Psoas muscle (tissue), 7 donors: ENCODE measurements at regions not wholly inside any gene's neighbourhood (a gene's known extent, or its start where the extent isn't known, plus 50 kb on each side); places are given as distances from the start of the nearest gene placed in this dataset.
"Not testable (repeated sequence)": the region's sequence is repeated elsewhere in the genome, so short reads cannot be mapped to it uniquely, and the experiment has no call there.

Experiments used
- ATAC-seq, 4 donors: fragments of 200-7000 bp; cut with Tn5 transposase; one replicate each; pipeline ENCODE4 v1.9.1; 2020; ENCODE audit warnings: moderate library complexity in 3 of 4, mild to moderate bottlenecking in 2 of 4
- DNase-seq, 2 donors: peaks; one replicate each; pipeline ENCODE4 v3.0.0-alpha.2; 2020
- H3K27ac ChIP-seq: fragments of 200-600 bp; one replicate; pipeline ENCODE4 v1.8.0; 2022
- H3K27me3 ChIP-seq, 3 donors: fragments of 200-600 bp in 1 of 3; one replicate each; pipeline versions ENCODE4 v1.6.1 to v1.8.0; 2013 to 2022; ENCODE audit warnings: low read length in 2 of 3, mild to moderate bottlenecking in 2 of 3, moderate library complexity in 1 of 3; ENCODE audit not compliant: insufficient read depth in 3 of 3
- H3K36me3 ChIP-seq, 2 donors: fragments of 200-600 bp in 1 of 2; one replicate each; pipeline versions ENCODE4 v1.6.1 to v1.8.0; 2013 to 2022; ENCODE audit warnings: low read depth in 1 of 2, mild to moderate bottlenecking in 1 of 2, moderate library complexity in 1 of 2; ENCODE audit not compliant: insufficient read depth in 1 of 2
- H3K4me1 ChIP-seq: fragments of 200-600 bp; one replicate; pipeline ENCODE4 v1.8.0; 2022
- H3K4me3 ChIP-seq: fragments of 200-600 bp; one replicate; pipeline ENCODE4 v1.8.0; 2022; ENCODE audit warnings: mild to moderate bottlenecking
- H3K9me3 ChIP-seq: fragments of 200-600 bp; one replicate; pipeline ENCODE4 v1.8.0; 2022
- WGBS, 3 donors: extraction: QIAGEN DNeasy Blood & Tissue Kit; methylation state at CpG; one replicate each; pipeline versions ENCODE4 v1.1.6 to v1.1.7; 2013; 5-methylcytosine and 5-hydroxymethylcytosine counted together
- intact Hi-C, 2 donors: fragments of 100-400 bp; cut with DNase I; formaldehyde crosslinking; loops; one replicate each; pipeline versions ENCODE4 v1.11.0 to v1.14.2; 2022
- TF ChIP-seq, protein P1 (sequence below): fragments of 200-600 bp; IDR thresholded peaks from one replicate; pipeline ENCODE4 v1.8.0; 2022; ENCODE audit warnings: antibody characterized with exemption
- donor health status: healthy with polysubstance abuse.
- donor health status: DM: no; HTN: no; CAD: no; lungs with moderate emphysema.
- donor health status: Bipolar disorder and iron deficiency.
- donor health status: healthy.
- donor health status: DM: yes; HTN: yes; CAD: no.
- donor health status: DM: no; HTN: no; CAD: no.
- donor health status: DM: yes; HTN: yes; CAD: no.

DNA sequence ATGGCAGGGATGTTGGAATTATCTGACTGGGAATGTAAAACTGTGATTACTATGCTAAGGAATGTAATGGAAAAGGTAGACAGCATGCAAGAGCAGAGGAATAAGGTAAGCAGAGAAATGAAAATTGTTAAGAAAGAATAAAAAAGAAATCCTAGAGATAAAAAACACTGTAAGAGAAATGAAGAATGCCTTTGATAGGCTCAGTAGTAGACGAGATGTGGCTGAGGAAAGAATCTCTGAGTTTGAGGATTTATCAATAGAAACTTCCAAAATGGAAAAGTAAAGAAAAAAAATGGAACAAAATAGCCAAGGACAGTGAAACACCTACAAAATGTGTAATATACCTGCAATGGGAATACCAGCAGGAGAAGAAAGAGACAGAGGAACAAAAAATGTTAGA, 468.5 kb upstream of the PIK3R1 start:
- peaks cover 6% of the 10 kb centered on the region for H3K9me3 ChIP-seq
- H3K4me3 ChIP-seq: no peak overlapping the region
- intact Hi-C loops: no loop called here
- no peaks in the 10 kb centered on the region for H3K4me1 ChIP-seq
- TF ChIP-seq, protein P1, sequence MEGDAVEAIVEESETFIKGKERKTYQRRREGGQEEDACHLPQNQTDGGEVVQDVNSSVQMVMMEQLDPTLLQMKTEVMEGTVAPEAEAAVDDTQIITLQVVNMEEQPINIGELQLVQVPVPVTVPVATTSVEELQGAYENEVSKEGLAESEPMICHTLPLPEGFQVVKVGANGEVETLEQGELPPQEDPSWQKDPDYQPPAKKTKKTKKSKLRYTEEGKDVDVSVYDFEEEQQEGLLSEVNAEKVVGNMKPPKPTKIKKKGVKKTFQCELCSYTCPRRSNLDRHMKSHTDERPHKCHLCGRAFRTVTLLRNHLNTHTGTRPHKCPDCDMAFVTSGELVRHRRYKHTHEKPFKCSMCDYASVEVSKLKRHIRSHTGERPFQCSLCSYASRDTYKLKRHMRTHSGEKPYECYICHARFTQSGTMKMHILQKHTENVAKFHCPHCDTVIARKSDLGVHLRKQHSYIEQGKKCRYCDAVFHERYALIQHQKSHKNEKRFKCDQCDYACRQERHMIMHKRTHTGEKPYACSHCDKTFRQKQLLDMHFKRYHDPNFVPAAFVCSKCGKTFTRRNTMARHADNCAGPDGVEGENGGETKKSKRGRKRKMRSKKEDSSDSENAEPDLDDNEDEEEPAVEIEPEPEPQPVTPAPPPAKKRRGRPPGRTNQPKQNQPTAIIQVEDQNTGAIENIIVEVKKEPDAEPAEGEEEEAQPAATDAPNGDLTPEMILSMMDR: no peak
- DNase-seq: no peak
- ATAC-seq: no peak
- H3K27ac ChIP-seq: no peak overlapping the region
- H3K27me3 ChIP-seq: no peaks in the 10 kb centered on the region
- 89 to 97% (median 90%) methylated on average over 1 of the region's 1 CpG for WGBS, 3 donors
- H3K36me3 ChIP-seq: no peaks in the 10 kb centered on the region

DNA sequence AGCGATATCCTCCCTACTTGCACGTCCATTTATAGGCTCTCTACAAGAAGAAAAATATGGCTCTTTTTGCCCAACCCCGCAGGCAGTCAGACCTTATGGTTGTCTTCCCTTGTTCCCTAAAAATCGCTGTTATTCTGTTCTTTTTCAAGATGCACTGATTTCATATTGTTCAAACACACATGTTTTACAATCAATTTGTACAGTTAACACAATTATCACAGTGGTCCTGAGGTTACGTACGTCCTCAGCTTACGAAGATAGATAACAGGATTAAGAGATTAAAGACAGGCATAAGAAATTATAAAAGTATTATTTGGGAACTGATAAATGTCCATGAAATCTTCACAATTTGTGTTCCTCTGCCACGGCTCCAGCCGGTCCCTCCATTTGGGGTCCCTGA, 468.9 kb upstream of the PIK3R1 start:
- H3K4me1 ChIP-seq, H3K4me3 ChIP-seq, H3K27me3 ChIP-seq, ATAC-seq, intact Hi-C loops, H3K9me3 ChIP-seq, H3K36me3 ChIP-seq, H3K27ac ChIP-seq, DNase-seq: not testable (repeated sequence)
- WGBS, 3 donors: 93 to 95% (median 94%) methylated on average over 9 of the region's 9 CpGs

DNA sequence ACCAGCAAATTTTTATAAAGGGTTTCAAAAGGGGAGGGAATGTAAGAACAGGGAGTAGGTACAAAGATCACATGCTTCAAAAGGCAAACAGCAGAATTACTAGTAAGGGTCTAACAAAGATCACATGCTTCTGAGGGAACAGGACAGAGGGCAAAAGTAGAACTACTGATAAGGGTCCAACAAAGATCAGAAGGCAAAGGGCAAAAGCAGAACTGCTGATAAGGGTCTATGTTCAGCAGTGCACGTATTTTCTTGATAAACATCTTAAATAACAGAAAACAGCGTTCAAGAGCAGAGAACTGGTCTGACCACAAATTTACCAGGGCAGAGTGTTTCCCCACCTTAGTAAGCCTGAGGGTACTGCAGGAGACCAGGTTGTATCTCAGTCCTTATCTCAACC, 469.5 kb upstream of the PIK3R1 start:
- H3K36me3 ChIP-seq: no peaks in the 10 kb centered on the region
- DNase-seq (no peak), ATAC-seq (no peak)
- 91 to 100% (median 92%) methylated on average over 2 of the region's 2 CpGs for WGBS, 3 donors
- no peak overlapping the region for H3K4me3 ChIP-seq
- TF ChIP-seq, protein P1: no peak
- intact Hi-C loops: no loop called here
- no peak overlapping the region for H3K27ac ChIP-seq
- H3K4me1 ChIP-seq: no peaks in the 10 kb centered on the region
- no peaks in the 10 kb centered on the region for H3K27me3 ChIP-seq
- peaks cover 6% of the 10 kb centered on the region for H3K9me3 ChIP-seq

- Histone ChIP-seq H3K4me3 (no peak overlapping the region), H3K36me3 (no peaks in the 10 kb centered on the region), H3K27ac (no peak overlapping the region), H3K27me3 (no peaks in the 10 kb centered on the region), H3K9me3 (peaks cover 6% of the 10 kb centered on the region), H3K4me1 (no peaks in the 10 kb centered on the region)
- intact Hi-C loops: no loop called here
- 75 to 79% (median 75%) methylated on average over 2 of the region's 2 CpGs for WGBS, 3 donors
- DNase-seq: no peak
- TF ChIP-seq, protein P1: no peak
- ATAC-seq: no peak
These were observed 482.6 kb upstream of the PIK3R1 start for GRCh38 chr5:67732921-67733320.

DNA sequence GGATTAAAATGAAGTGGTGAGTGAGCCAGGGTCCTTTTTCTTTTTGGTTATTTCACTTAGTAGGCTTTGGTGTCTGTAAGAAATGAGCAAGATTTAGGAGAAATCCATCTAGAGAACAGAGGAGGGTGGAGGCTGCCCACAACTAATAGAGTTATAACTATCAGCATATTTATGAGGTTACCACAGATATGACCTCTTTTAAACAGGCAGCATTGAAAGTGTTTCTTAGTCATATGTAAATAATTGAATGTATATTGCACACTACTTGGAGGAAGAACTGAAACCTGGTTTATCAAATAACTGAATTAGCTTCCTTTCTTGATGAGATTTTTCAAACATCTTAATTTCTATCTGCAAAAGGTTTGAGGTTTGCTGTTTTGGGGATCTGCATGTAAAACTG, 483.1 kb upstream of the PIK3R1 start:
- no peak overlapping the region for H3K27ac ChIP-seq
- peaks cover 6% of the 10 kb centered on the region for H3K9me3 ChIP-seq
- no peak overlapping the region for H3K4me3 ChIP-seq
- H3K4me1 ChIP-seq: no peaks in the 10 kb centered on the region
- intact Hi-C loops: no loop called here
- H3K36me3 ChIP-seq: no peaks in the 10 kb centered on the region
- TF ChIP-seq, protein P1: no peak
- H3K27me3 ChIP-seq: no peaks in the 10 kb centered on the region
- DNase-seq (no peak), ATAC-seq (no peak)
